HPDE6-E6E7 (cell line): ENCODE measurements at regions not wholly inside any gene's neighbourhood (a gene's known extent, or its start where the extent isn't known, plus 50 kb on each side); places are given as distances from the start of the nearest gene placed in this dataset.
"Not testable (repeated sequence)": the region's sequence is repeated elsewhere in the genome, so short reads cannot be mapped to it uniquely, and the experiment has no call there.

ENCODE experiments used
- DNase-seq: peaks from one replicate; pipeline ENCODE4 v3.0.0; 2011; ENCODE audit warnings: missing footprints; ENCODE audit errors: extremely low spot score

DNA sequence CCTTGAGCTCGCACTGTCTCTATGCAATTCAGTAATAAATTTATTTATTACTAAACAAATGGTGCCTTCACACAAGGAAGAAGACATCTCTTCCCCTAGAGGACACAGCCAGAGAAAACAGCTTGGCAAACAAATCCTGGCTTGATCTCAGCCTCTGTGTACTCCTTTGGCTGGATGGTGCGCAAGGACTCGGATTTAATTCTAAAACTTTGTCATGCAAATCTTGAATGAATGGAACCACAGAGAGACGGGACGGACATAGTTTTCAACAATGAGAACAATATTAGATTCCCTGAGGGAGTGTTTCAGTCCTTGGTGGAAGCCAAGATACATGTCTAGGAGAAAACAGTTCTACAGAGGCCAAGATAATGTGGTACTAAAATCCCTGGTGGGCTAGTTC lies 349.5 kb downstream of the NPIPA8 start:
- DNase-seq = no peak

DNA sequence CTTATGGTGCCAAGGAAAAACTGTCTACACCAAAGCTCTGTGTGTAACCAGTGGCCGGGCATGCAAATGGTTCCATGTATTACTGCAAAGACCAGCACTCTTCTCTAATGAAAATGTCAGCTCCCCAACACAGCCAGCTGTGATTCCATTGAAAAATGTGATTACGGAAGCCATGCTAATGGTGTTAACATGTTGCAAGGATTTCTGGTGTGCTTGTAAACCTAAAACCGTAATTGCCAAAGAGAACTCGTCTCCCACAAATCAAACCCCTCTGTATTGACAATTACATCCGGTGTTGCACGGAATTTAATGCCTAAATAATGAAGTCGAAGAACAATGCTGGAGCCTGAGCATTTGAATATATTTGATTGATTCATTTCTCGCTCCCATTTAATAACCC lies 351.7 kb downstream of the NPIPA8 start:
- DNase-seq = no peak

DNA sequence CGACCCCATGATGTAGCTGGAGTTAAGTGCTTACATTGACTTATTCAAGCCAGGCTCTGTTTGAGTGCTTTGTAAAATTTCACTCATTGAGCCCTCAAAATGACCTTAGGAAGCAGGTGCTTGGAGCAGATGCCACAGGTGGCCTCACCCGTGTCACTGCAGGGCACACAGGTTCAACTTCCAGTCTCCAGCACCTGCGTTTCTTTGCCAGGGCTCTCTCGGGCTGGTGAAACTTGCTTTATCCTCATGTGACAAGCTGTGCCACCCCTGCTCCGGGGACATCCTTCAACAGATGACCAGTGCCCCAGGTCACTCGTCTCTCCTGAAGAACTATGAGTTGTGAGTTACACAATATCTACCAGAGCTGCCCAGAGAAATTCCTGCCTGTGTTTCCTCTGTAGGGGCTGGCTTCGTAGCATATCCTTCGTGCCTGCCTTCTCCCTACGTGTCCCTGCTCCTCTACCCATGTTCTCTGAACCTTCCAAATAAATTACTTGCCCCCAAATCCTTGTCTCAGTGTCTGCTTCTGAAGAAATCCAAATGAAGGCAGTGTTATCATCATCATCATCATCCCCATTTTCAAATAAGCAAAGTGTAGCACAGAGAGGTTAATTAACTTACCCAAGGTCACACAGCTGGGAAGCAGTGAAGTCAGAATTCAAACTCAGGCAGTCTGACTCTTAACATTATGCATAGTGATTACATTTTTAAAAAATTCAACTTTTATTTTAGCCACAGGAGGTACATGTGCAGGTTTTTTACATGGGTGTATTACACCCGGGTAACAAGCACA lies 352.5 kb downstream of the NPIPA8 start:
- no peak for DNase-seq

DNA sequence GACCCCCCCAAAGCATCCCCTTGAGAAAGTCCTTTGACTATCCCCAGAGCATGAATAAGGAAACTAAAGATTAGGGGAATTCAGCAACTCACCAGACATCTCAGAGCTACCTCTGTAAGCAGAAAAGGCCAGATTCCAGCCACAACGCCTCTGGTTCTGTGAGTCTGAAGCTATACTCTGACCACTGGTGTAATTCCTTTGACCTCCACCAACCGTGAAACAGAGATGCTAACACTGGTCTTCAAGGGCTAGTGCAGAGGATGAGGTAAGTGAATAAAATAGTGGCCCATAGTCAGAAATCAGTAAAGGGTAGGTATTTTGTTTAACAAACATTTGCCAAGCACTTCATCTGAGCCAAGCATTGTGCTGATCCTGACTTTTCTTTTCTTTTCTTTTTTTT lies 353.4 kb downstream of the NPIPA8 start:
- no peak for DNase-seq

DNA sequence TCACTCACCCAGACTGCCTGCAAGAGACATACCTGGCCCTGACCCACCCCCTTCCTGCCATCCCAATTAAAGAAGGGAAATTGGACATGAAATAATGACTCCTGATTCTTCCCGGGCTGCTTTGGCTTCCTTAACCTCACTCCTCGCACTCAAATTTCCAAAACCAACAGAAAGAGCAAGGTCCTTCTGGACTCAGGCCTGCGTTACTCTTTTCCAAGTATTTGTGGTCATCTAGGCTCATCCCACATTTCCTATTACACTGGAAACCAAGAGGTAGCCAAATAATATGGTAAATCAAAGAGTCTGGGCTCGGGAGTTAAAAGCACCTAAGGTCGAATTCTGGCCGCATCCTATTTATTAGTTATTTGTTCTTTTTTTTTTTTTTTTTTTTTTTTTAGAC lies 359.3 kb downstream of the NPIPA8 start:
- DNase-seq = no peak

DNA sequence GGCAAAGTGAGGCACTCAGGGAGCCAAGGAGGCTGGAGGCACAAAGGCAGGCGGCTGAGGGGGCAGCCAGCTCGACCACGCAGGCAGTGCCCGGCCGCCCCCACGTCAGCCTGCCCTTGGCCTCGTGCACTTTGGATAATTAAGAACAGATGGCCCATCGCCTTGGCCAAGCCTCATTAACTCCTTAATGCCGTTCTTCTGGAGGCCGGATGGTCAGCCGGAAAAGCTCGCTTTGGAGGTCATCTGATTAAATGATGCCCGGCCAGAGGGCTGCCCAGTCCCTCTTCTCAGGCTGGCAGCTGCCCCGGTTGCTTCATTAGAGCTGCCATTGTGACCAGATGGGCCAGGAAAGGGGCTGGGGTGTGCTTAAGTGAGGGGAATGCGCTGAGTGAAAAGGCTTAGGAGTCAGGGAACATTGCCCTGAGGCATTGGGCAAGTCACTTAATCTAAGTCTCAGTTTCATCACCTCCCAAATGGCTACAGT lies 364.0 kb downstream of the NPIPA8 start:
- no peak for DNase-seq

DNA sequence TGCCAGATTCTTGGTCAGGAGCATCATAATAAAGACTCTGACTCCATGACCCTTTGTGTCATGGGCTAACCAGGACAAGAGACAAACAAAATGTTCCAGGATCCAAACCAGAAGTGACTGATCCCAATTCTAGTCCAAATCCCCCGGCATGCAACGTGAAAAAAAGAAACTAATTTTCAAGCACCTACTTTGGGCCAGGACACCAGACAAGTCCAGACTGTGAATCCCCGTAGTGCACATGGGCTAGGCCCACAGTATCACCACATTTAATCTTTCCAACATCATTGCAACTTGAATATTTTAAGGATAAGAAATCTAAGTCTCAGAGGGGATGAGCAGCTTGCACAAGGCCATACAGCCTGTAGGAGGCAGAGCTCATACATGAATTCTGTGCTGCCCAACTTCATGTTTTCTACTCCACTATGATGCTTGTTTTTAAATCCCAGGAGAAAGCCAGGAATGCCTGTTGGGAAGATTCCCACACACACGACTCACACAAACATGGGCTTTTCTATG lies 365.7 kb downstream of the NPIPA8 start:
- no peak for DNase-seq

GRCh38 chr16:17970157-17970765 lies 366.3 kb downstream of the NPIPA8 start:
- DNase-seq = no peak

DNA sequence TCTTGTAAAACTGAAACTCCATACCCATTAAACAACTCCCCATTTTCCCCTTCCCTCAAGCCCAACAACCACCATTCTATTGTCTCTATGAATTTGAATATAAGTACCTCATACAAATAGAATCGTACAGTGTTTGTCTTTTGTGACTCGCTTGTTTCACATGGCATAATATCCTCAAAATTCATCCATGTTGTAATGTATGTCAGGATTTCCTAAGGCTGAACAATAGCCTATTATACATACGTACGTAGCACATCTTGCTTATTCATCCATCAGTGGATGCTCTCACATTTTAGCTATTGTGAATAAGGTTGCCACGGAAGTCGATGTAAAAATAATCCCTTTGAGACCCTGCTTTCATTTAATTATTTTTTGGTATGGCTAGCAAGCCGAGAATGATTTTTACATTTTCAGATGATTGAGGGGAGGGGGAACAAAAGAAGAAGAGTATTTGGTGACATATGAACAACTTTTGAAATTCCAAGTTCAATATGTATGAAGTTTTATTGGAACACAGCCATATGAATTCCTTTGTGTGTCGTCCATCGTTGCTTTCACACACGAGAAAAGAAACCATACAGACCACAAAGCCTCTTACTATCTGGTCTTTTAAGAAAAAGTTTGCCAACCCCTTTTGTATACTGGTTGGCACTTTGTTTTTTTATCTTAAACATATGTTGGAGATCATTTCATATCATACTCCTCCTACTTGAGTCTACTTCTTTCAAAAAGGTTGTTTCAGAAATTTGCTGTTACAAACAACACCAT lies 371.2 kb downstream of the NPIPA8 start:
- DNase-seq = no peak

- DNase-seq = no peak
Observed at GRCh38 chr16:17964196-17964595, 372.3 kb downstream of the NPIPA8 start.

- no peak for DNase-seq
Observed at GRCh38 chr16:17963185-17963836, 373.2 kb downstream of the NPIPA8 start.

DNA sequence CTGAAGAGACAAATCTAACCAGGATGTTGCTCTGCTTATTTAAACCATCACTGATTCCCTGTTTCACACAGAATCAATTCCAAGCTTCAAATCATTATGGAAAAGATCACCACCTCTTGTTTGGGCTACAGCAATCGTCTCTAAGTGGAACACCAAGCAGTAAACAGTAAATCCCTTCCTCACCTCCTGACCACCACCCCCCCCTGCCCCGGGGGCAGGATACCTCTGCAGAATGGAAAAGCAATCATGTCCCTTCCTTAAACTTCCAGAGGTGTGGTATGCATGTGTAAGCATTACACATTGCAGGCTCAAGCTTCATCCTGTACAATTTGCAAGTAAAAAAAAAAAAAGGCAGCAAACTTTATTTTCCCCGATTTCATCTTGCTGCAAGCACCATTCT lies 373.8 kb downstream of the NPIPA8 start:
- DNase-seq = no peak

- DNase-seq = not testable (repeated sequence)
Observed at GRCh38 chr16:17961822-17962221, 374.7 kb downstream of the NPIPA8 start.

- no peak for DNase-seq
Observed at GRCh38 chr16:17951378-17951777, 385.2 kb downstream of the NPIPA8 start.

DNA sequence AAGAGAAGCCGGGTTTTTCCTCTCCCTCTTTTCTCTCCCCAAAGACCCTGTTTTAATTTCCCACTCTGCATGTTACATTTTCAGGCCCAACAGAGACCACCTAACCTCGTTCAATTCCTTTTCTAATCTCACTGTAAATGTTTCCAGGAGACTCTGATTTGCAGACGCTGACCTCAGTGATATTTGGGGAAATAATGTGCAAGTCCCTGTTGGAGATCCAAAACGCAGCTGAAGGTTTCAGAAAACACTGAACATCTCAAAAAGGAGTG lies 386.6 kb downstream of the NPIPA8 start:
- no peak for DNase-seq

DNA sequence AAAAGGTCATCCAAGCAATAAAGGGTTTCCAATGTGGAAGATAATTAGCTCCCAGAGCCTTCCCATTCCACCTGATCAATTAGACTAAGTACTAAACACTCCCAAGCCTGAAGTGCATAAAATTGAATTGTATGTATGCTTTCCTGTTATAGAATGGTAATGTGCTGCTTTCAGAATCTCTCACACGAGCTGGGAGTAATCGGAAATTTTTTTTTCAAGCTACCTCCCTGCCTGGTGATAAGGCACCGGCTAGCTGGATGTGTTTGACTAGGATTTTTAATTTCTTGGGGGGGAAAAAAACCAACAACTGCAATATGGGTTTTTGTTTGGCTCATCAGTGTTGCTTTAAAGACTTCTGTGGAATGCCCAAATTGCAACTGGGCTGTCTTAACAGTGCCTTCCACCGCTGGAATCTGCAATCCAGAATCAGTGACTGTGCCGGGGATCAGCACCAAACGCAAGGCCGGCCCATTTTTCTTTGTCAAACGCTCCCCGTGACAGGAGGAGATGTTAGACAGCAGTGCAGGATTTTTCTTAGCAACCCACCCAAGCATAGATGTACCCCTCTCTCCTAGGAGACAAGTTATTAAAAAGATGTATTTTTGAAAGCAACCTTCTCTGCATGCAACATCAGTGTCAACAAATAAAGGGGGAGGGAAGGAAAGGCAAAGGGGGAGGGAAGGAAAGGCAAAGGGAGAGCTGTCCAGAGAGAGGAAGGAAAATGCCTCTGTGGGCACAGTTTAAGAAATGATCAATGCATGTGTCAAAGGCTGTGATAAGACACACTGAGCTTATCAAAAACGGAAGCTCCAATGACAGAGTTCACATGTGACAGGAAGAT lies 387.2 kb downstream of the NPIPA8 start:
- DNase-seq = no peak

DNA sequence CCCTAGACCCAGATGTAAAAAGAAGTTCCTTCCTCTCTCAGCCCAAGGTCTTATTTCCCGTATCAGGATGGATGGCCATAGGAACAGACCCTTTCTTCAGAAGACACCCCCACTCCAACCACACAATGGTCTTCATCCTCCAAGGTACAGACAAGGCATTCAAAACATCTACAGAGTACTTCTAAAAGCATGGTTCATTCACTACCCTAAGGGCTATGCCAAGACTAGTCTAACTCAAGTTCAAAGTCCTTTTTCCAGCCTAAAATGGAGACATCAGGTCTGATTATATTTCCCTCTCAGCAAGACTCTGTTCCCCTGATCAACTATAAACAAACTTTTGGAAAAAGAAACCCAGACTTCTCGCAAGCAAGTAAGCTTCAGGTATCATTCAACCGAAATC lies 388.9 kb downstream of the NPIPA8 start:
- no peak for DNase-seq

- no peak for DNase-seq
Observed at GRCh38 chr16:17947165-17947564, 389.4 kb downstream of the NPIPA8 start.

- no peak for DNase-seq
Observed at GRCh38 chr16:17945080-17945601, 391.4 kb downstream of the NPIPA8 start.

- no peak for DNase-seq
Observed at GRCh38 chr16:17944345-17944744, 392.2 kb downstream of the NPIPA8 start.

GRCh38 chr16:17942067-17942466 lies 394.5 kb downstream of the NPIPA8 start:
- no peak for DNase-seq
